ENCODE measurements at regions not wholly inside any gene's neighbourhood (a gene's known extent, or its start where the extent isn't known, plus 50 kb on each side); places are given as distances from the start of the nearest gene placed in this dataset.

- Histone ChIP-seq H3K4me2 (ENCODE audit: low read length) (no peak overlapping the region), H3K36me3 (replicated peaks; ENCODE audit: low read depth, low read length) (no peaks in the 10 kb centered on the region), H4K20me1 (ENCODE audit: insufficient read depth, low read length) (no peaks in the 10 kb centered on the region), H3K4me3 (ENCODE audit: low read length) (no peak overlapping the region), H3K9ac (ENCODE audit: low read length) (no peak overlapping the region), H3K9me3 (ENCODE audit: insufficient read depth, low read length) (no peaks in the 10 kb centered on the region), H2AFZ (ENCODE audit: low read depth, low read length) (no peak overlapping the region), H3K27me3 (ENCODE audit: low read depth, low read length) (no peaks in the 10 kb centered on the region), H3K27ac (ENCODE audit: low read length) (no peak overlapping the region), H3K79me2 (ENCODE audit: low read length) (no peaks in the 10 kb centered on the region), H3K4me1 (ENCODE audit: low read length) (no peaks in the 10 kb centered on the region)
- no peak for TF ChIP-seq CTCF (IDR thresholded peaks at IDR 0.05; ENCODE audit: low read depth, low read length)
- TF ChIP-seq EZH2phosphoT487 (IDR thresholded peaks at IDR 0.05; ENCODE audit: low read depth): no peak
Measured at GRCh38 chr3:3365716-3366115, 186.2 kb upstream of the CRBN start.

GRCh38 chr3:3356846-3357245 lies 177.4 kb upstream of the CRBN start:
- H3K27ac ChIP-seq (ENCODE audit: low read length): no peak overlapping the region
- H2AFZ ChIP-seq (ENCODE audit: low read depth, low read length): no peak overlapping the region
- no peak overlapping the region for H3K9ac ChIP-seq (ENCODE audit: low read length)
- H3K36me3 ChIP-seq (replicated peaks; ENCODE audit: low read depth, low read length): no peaks in the 10 kb centered on the region
- no peaks in the 10 kb centered on the region for H3K27me3 ChIP-seq (ENCODE audit: low read depth, low read length)
- no peaks in the 10 kb centered on the region for H3K9me3 ChIP-seq (ENCODE audit: insufficient read depth, low read length)
- H3K4me1 ChIP-seq (ENCODE audit: low read length): no peaks in the 10 kb centered on the region
- no peak overlapping the region for H3K4me2 ChIP-seq (ENCODE audit: low read length)
- H3K79me2 ChIP-seq (ENCODE audit: low read length): no peaks in the 10 kb centered on the region
- no peak overlapping the region for H3K4me3 ChIP-seq (ENCODE audit: low read length)
- TF ChIP-seq EZH2phosphoT487 (IDR thresholded peaks at IDR 0.05; ENCODE audit: low read depth): no peak
- TF ChIP-seq CTCF (IDR thresholded peaks at IDR 0.05; ENCODE audit: low read depth, low read length): no peak
- H4K20me1 ChIP-seq (ENCODE audit: insufficient read depth, low read length): no peaks in the 10 kb centered on the region

GRCh38 chr3:3355442-3355841 lies 176.0 kb upstream of the CRBN start:
- Histone ChIP-seq H3K4me3 (ENCODE audit: low read length) (no peak overlapping the region), H3K9me3 (ENCODE audit: insufficient read depth, low read length) (no peaks in the 10 kb centered on the region), H3K36me3 (replicated peaks; ENCODE audit: low read depth, low read length) (no peaks in the 10 kb centered on the region), H3K79me2 (ENCODE audit: low read length) (no peaks in the 10 kb centered on the region), H3K9ac (ENCODE audit: low read length) (no peak overlapping the region), H3K27me3 (ENCODE audit: low read depth, low read length) (no peaks in the 10 kb centered on the region), H3K4me2 (ENCODE audit: low read length) (no peak overlapping the region), H3K4me1 (ENCODE audit: low read length) (no peaks in the 10 kb centered on the region), H2AFZ (ENCODE audit: low read depth, low read length) (no peak overlapping the region), H3K27ac (ENCODE audit: low read length) (no peak overlapping the region), H4K20me1 (ENCODE audit: insufficient read depth, low read length) (no peaks in the 10 kb centered on the region)
- TF ChIP-seq CTCF (IDR thresholded peaks at IDR 0.05; ENCODE audit: low read depth, low read length) (no peak), EZH2phosphoT487 (IDR thresholded peaks at IDR 0.05; ENCODE audit: low read depth) (no peak)

- Histone ChIP-seq H3K4me1 (ENCODE audit: low read length) (no peaks in the 10 kb centered on the region), H3K27me3 (ENCODE audit: low read depth, low read length) (no peaks in the 10 kb centered on the region), H3K36me3 (replicated peaks; ENCODE audit: low read depth, low read length) (no peaks in the 10 kb centered on the region), H3K27ac (ENCODE audit: low read length) (no peak overlapping the region), H4K20me1 (ENCODE audit: insufficient read depth, low read length) (no peaks in the 10 kb centered on the region), H3K4me3 (ENCODE audit: low read length) (no peak overlapping the region), H3K9ac (ENCODE audit: low read length) (no peak overlapping the region), H3K9me3 (ENCODE audit: insufficient read depth, low read length) (no peaks in the 10 kb centered on the region), H2AFZ (ENCODE audit: low read depth, low read length) (no peak overlapping the region), H3K79me2 (ENCODE audit: low read length) (no peaks in the 10 kb centered on the region), H3K4me2 (ENCODE audit: low read length) (no peak overlapping the region)
- TF ChIP-seq EZH2phosphoT487 (IDR thresholded peaks at IDR 0.05; ENCODE audit: low read depth) (no peak), CTCF (IDR thresholded peaks at IDR 0.05; ENCODE audit: low read depth, low read length) (no peak)
Measured at GRCh38 chr3:3353153-3353552, 173.7 kb upstream of the CRBN start.
